ENCODE measurements at regions not wholly inside any gene's neighbourhood (a gene's known extent, or its start where the extent isn't known, plus 50 kb on each side); places are given as distances from the start of the nearest gene placed in this dataset.

DNA sequence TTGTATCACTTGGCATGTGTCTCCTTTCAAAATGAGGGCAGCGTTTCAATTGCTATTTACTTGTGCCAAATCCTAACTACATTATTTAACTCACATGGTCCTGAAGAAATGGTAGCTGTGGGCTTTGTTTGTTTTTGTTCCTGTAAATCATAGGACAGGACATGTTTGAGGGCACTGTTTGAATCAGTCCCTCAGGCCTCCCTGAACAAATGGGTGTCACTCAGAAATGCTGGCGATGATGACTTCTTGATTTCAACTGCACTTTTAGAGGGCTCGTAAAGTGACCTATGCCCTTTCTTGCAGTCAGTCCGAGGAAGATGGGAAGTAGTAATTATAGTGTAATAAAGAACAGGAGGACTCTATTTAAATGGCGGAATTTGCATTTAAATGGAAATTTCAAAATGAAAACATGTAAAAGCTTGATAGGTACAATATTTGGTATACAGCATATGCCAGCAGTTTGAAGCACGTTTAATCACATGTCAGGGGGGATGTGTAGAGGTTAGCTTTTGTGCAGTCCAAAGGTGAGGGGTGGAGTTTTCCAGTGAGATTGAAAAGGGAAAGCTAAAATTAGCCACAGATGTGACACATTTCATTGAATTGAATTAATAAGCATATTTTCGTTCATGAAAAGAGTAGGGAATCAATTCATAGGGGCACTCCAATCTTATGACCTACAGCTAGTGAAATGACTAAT is 1958.7 kb upstream of the IGFBP7 start:
- TF ChIP-seq, protein P1, sequence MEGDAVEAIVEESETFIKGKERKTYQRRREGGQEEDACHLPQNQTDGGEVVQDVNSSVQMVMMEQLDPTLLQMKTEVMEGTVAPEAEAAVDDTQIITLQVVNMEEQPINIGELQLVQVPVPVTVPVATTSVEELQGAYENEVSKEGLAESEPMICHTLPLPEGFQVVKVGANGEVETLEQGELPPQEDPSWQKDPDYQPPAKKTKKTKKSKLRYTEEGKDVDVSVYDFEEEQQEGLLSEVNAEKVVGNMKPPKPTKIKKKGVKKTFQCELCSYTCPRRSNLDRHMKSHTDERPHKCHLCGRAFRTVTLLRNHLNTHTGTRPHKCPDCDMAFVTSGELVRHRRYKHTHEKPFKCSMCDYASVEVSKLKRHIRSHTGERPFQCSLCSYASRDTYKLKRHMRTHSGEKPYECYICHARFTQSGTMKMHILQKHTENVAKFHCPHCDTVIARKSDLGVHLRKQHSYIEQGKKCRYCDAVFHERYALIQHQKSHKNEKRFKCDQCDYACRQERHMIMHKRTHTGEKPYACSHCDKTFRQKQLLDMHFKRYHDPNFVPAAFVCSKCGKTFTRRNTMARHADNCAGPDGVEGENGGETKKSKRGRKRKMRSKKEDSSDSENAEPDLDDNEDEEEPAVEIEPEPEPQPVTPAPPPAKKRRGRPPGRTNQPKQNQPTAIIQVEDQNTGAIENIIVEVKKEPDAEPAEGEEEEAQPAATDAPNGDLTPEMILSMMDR (IDR thresholded peaks at IDR 0.05) = no peak
- TF ChIP-seq POLR2A (IDR thresholded peaks at IDR 0.05) = no peak

All from heart left ventricle (tissue), 13 donors.